ENCODE measurements at regions not wholly inside any gene's neighbourhood (a gene's known extent, or its start where the extent isn't known, plus 50 kb on each side); places are given as distances from the start of the nearest gene placed in this dataset.

GRCh38 chrX:125236955-125237354 lies 82.7 kb upstream of the TEX13C start:
- TF ChIP-seq EZH2 (IDR thresholded peaks at IDR 0.05; ENCODE audit: borderline replicate concordance, low read length): no peak
- TF ChIP-seq, protein P1, sequence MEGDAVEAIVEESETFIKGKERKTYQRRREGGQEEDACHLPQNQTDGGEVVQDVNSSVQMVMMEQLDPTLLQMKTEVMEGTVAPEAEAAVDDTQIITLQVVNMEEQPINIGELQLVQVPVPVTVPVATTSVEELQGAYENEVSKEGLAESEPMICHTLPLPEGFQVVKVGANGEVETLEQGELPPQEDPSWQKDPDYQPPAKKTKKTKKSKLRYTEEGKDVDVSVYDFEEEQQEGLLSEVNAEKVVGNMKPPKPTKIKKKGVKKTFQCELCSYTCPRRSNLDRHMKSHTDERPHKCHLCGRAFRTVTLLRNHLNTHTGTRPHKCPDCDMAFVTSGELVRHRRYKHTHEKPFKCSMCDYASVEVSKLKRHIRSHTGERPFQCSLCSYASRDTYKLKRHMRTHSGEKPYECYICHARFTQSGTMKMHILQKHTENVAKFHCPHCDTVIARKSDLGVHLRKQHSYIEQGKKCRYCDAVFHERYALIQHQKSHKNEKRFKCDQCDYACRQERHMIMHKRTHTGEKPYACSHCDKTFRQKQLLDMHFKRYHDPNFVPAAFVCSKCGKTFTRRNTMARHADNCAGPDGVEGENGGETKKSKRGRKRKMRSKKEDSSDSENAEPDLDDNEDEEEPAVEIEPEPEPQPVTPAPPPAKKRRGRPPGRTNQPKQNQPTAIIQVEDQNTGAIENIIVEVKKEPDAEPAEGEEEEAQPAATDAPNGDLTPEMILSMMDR (conservative IDR thresholded peaks at IDR 0.05 in 1 of 2, IDR thresholded peaks at IDR 0.05 in 1 of 2; ENCODE audit: extremely low read depth in 1 of 2, insufficient read depth in 1 of 2, low read depth in 1 of 2, low read length in 2 of 2): no peak

Measured in mammary epithelial cell (primary cell).